Liver (tissue), 3 donors: ENCODE measurements at regions not wholly inside any gene's neighbourhood (a gene's known extent, or its start where the extent isn't known, plus 50 kb on each side); places are given as distances from the start of the nearest gene placed in this dataset.

Experiments used
- EGR1 ChIP-seq, 2 donors: IDR thresholded peaks; 2 replicates each; pipeline ENCODE4 v1.6.1; 2016 to 2018; ENCODE audit warnings: antibody characterized with exemption in 2 of 2, low read depth in 2 of 2
- GABPA ChIP-seq, 2 donors: IDR thresholded peaks in 1 of 2; conservative IDR thresholded peaks in 1 of 2; 2 replicates each; pipeline ENCODE4 v1.6.1; 2016; ENCODE audit warnings: antibody characterized with exemption in 2 of 2, mild to moderate bottlenecking in 1 of 2, moderate library complexity in 1 of 2
- HNF4G ChIP-seq: IDR thresholded peaks from 2 replicates; pipeline ENCODE4 v1.6.1; 2016; ENCODE audit warnings: antibody characterized with exemption
- JUND ChIP-seq, 2 donors: IDR thresholded peaks; 2 replicates each; pipeline ENCODE4 v1.6.1; 2016; ENCODE audit warnings: antibody characterized with exemption in 2 of 2
- MAX ChIP-seq: IDR thresholded peaks from 2 replicates; pipeline ENCODE4 v1.6.1; 2016; ENCODE audit warnings: antibody characterized with exemption
- RAD21 ChIP-seq, 2 donors: IDR thresholded peaks; 2 replicates each; pipeline ENCODE4 v1.6.1; 2016; ENCODE audit warnings: antibody characterized with exemption in 2 of 2, mild to moderate bottlenecking in 2 of 2
- REST ChIP-seq: IDR thresholded peaks from 2 replicates; pipeline ENCODE4 v1.6.1; 2016; ENCODE audit warnings: antibody characterized with exemption, mild to moderate bottlenecking
- RXRA ChIP-seq, 2 donors: IDR thresholded peaks; 2 replicates each; pipeline ENCODE4 v1.6.1; 2017 to 2018; ENCODE audit warnings: antibody characterized with exemption in 2 of 2, mild to moderate bottlenecking in 1 of 2
- SP1 ChIP-seq: IDR thresholded peaks from 2 replicates; pipeline ENCODE4 v1.6.1; 2018; ENCODE audit warnings: antibody characterized with exemption, mild to moderate bottlenecking
- TAF1 ChIP-seq: conservative IDR thresholded peaks from 2 replicates; pipeline ENCODE4 v1.6.1; 2016; ENCODE audit warnings: antibody characterized with exemption, mild to moderate bottlenecking
- YY1 ChIP-seq: IDR thresholded peaks from 2 replicates; pipeline ENCODE4 v1.6.1; 2016; ENCODE audit warnings: antibody characterized with exemption, mild to moderate bottlenecking
- ZBTB33 ChIP-seq: IDR thresholded peaks from 2 replicates; pipeline ENCODE4 v1.6.1; 2016; ENCODE audit warnings: antibody characterized with exemption
- TF ChIP-seq, protein P1 (sequence below): fragments of 150-350 bp; IDR thresholded peaks from 2 replicates; pipeline ENCODE4 v1.5.1; 2017; ENCODE audit warnings: improper control_type of control experiment, low read depth, low read length; ENCODE audit not compliant: missing input control
- TF ChIP-seq, protein P2 (sequence below): IDR thresholded peaks from 2 replicates; pipeline ENCODE4 v1.6.1; 2016; ENCODE audit warnings: antibody characterized with exemption
- donor health status: healthy.
- donor health status: healthy.

GRCh38 chr7:84471576-84471975, 277.0 kb upstream of the SEMA3A start:
- no peak for TF ChIP-seq SP1
- TF ChIP-seq, protein P1, sequence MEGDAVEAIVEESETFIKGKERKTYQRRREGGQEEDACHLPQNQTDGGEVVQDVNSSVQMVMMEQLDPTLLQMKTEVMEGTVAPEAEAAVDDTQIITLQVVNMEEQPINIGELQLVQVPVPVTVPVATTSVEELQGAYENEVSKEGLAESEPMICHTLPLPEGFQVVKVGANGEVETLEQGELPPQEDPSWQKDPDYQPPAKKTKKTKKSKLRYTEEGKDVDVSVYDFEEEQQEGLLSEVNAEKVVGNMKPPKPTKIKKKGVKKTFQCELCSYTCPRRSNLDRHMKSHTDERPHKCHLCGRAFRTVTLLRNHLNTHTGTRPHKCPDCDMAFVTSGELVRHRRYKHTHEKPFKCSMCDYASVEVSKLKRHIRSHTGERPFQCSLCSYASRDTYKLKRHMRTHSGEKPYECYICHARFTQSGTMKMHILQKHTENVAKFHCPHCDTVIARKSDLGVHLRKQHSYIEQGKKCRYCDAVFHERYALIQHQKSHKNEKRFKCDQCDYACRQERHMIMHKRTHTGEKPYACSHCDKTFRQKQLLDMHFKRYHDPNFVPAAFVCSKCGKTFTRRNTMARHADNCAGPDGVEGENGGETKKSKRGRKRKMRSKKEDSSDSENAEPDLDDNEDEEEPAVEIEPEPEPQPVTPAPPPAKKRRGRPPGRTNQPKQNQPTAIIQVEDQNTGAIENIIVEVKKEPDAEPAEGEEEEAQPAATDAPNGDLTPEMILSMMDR: no peak
- no peak for TF ChIP-seq YY1
- TF ChIP-seq JUND (IDR thresholded peaks at IDR 0.05): no peak
- no peak for TF ChIP-seq EGR1 (IDR thresholded peaks at IDR 0.05; ENCODE audit: low read depth in 2 of 2)
- no peak for TF ChIP-seq MAX
- TF ChIP-seq TAF1: no peak
- TF ChIP-seq RAD21 (IDR thresholded peaks at IDR 0.05): no peak
- TF ChIP-seq REST: no peak
- TF ChIP-seq HNF4G: no peak
- TF ChIP-seq, protein P2, sequence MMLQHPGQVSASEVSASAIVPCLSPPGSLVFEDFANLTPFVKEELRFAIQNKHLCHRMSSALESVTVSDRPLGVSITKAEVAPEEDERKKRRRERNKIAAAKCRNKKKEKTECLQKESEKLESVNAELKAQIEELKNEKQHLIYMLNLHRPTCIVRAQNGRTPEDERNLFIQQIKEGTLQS: no peak
- TF ChIP-seq GABPA (IDR thresholded peaks at IDR 0.05 in 1 of 2, conservative IDR thresholded peaks at IDR 0.05 in 1 of 2): no peak
- no peak for TF ChIP-seq ZBTB33
- no peak for TF ChIP-seq RXRA (IDR thresholded peaks at IDR 0.05)
